ENCODE measurements at regions not wholly inside any gene's neighbourhood (a gene's known extent, or its start where the extent isn't known, plus 50 kb on each side); places are given as distances from the start of the nearest gene placed in this dataset.
"Not testable (repeated sequence)": the region's sequence is repeated elsewhere in the genome, so short reads cannot be mapped to it uniquely, and the experiment has no call there.

DNA sequence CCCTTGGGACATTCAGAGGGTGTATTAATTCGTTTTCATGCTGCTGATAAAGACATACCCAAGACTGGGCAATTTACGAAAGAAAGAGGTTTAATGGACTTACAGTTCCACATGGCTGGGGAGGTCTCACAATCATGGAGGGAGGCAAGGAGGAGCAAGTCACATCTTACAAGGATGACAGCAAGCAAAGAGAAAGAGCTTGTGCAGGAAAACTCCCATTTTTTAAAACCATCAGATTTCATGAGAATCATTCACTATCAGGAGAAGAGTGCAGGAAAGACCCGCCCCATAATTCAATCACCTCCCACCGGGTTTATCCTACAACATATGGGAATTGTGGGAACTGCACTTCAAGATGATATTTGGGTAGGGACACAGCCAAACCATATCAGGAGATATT lies 367.1 kb upstream of the SLC35B3 start:
- H2AFZ ChIP-seq (replicated peaks; ENCODE audit: low read length, poor library complexity); H3K4me1 ChIP-seq (ENCODE audit: control insufficient read depth, insufficient read depth, low read length); CTCF ChIA-PET; H4K8ac ChIP-seq (ENCODE audit: low read depth in 2 of 2, low read length in 2 of 2); H3K9me1 ChIP-seq (ENCODE audit: insufficient read depth, low read length); H2BK15ac ChIP-seq (ENCODE audit: low read depth, low read length); BruUV-seq (replicated peaks); H4K20me1 ChIP-seq (ENCODE audit: insufficient read depth, low read length); in situ Hi-C loops (cut with MboI; ENCODE audit: low sequenced_read_pairs); H3K18ac ChIP-seq (ENCODE audit: low read depth, low read length); H4K5ac ChIP-seq (ENCODE audit: low read depth, low read length); H3K27ac ChIP-seq (ENCODE audit: insufficient read depth, low read length); H3K9ac ChIP-seq (ENCODE audit: low read depth, low read length); H3K36me3 ChIP-seq (ENCODE audit: control insufficient read depth, insufficient read depth, low read length); POLR2A ChIA-PET (ENCODE audit: unreplicated experiment); DNase-seq; H3K56ac ChIP-seq (ENCODE audit: extremely low read depth, insufficient read depth, low read length); H3K27me3 ChIP-seq (ENCODE audit: control insufficient read depth, insufficient read depth, low read length); intact Hi-C loops (cut with micrococcal nuclease); H3K4me2 ChIP-seq (ENCODE audit: low read depth, low read length); H3K79me1 ChIP-seq (ENCODE audit: low read depth in 1 of 2, low read length in 2 of 2); H3K4me3 ChIP-seq (ENCODE audit: insufficient read depth, low read depth, low read length); H3K9me3 ChIP-seq (ENCODE audit: control insufficient read depth, insufficient read depth, low read length); H3K14ac ChIP-seq (replicated peaks; ENCODE audit: low read depth, low read length); H2AK5ac ChIP-seq (ENCODE audit: low read depth, low read length); H2BK5ac ChIP-seq (ENCODE audit: low read depth, low read length, poor library complexity, severe bottlenecking); dilution Hi-C loops (cut with HindIII; ENCODE audit: low sequenced_read_pairs, unreplicated experiment); H4K91ac ChIP-seq (ENCODE audit: insufficient read depth, low read depth, low read length); H2BK20ac ChIP-seq (ENCODE audit: low read depth, low read length); H3K23ac ChIP-seq (ENCODE audit: low read depth, low read length); H2BK120ac ChIP-seq (ENCODE audit: low read depth, low read length); H3K4ac ChIP-seq (ENCODE audit: low read depth, low read length); ATAC-seq (ENCODE audit: low read depth); H2AK9ac ChIP-seq (replicated peaks; ENCODE audit: low read depth, low read length, poor library complexity): not testable (repeated sequence)
- 100% methylated on average over 1 of the region's 4 CpGs; no CpG with 5 or more reads in 1 of the 2 experiments for WGBS, 2 experiments (ENCODE audit: extremely low coverage in 2 of 2, insufficient read length in 1 of 2)
